HS-27A (cell line): ENCODE measurements at regions not wholly inside any gene's neighbourhood (a gene's known extent, or its start where the extent isn't known, plus 50 kb on each side); places are given as distances from the start of the nearest gene placed in this dataset.

Experiments
- DNase-seq: peaks from one replicate; pipeline ENCODE4 v3.0.0-alpha.2; 2012; ENCODE audit warnings: low read depth, missing footprints

- no peak for DNase-seq
These were observed 328.6 kb downstream of the MN1 start for GRCh38 chr22:27472975-27473374.

GRCh38 chr22:27473533-27473932 lies 328.0 kb downstream of the MN1 start:
- no peak for DNase-seq

- DNase-seq = no peak
These were observed 327.4 kb downstream of the MN1 start for GRCh38 chr22:27474112-27474571.

- peak; percentile 73 for DNase-seq
These were observed 326.6 kb downstream of the MN1 start for GRCh38 chr22:27474711-27475547.

GRCh38 chr22:27475548-27475897 lies 326.0 kb downstream of the MN1 start:
- DNase-seq = no peak

- DNase-seq = no peak
These were observed 325.2 kb downstream of the MN1 start for GRCh38 chr22:27476318-27476717.

GRCh38 chr22:27476729-27477128 lies 324.8 kb downstream of the MN1 start:
- no peak for DNase-seq

GRCh38 chr22:27477171-27477570 lies 324.4 kb downstream of the MN1 start:
- no peak for DNase-seq

GRCh38 chr22:27480487-27480886 lies 321.1 kb downstream of the MN1 start:
- no peak for DNase-seq

- DNase-seq = no peak
These were observed 319.2 kb downstream of the MN1 start for GRCh38 chr22:27482402-27482801.

- no peak for DNase-seq
These were observed 318.3 kb downstream of the MN1 start for GRCh38 chr22:27483095-27483785.

- no peak for DNase-seq
These were observed 315.7 kb downstream of the MN1 start for GRCh38 chr22:27485842-27486241.

GRCh38 chr22:27487600-27488452 lies 313.7 kb downstream of the MN1 start:
- peak; percentile 43 for DNase-seq

GRCh38 chr22:27488456-27489177 lies 312.9 kb downstream of the MN1 start:
- no peak for DNase-seq

- DNase-seq = peak; percentile 36
These were observed 312.3 kb downstream of the MN1 start for GRCh38 chr22:27489178-27489675.

- DNase-seq = no peak
These were observed 311.5 kb downstream of the MN1 start for GRCh38 chr22:27490080-27490479.

- DNase-seq = no peak
These were observed 309.7 kb downstream of the MN1 start for GRCh38 chr22:27491888-27492287.

- DNase-seq = no peak
These were observed 308.9 kb downstream of the MN1 start for GRCh38 chr22:27492566-27493201.

- DNase-seq = no peak
These were observed 307.8 kb downstream of the MN1 start for GRCh38 chr22:27493796-27494195.

GRCh38 chr22:27494785-27495184 lies 306.8 kb downstream of the MN1 start:
- no peak for DNase-seq

GRCh38 chr22:27495325-27495724 lies 306.2 kb downstream of the MN1 start:
- no peak for DNase-seq
